HL-60 (cell line): ENCODE measurements at regions not wholly inside any gene's neighbourhood (a gene's known extent, or its start where the extent isn't known, plus 50 kb on each side); places are given as distances from the start of the nearest gene placed in this dataset.

Experiments used
- CTCF ChIP-seq: IDR thresholded peaks from one replicate; pipeline ENCODE4 v1.5.1; 2011; ENCODE audit warnings: low read length, control low read depth, inconsistent platforms; ENCODE audit not compliant: insufficient read depth
- GABPA ChIP-seq: IDR thresholded peaks from 2 replicates; pipeline ENCODE4 v1.6.1; 2012; ENCODE audit warnings: low read depth
- SPI1 ChIP-seq: IDR thresholded peaks from 2 replicates; pipeline ENCODE4 v1.6.1; 2012; ENCODE audit warnings: low read depth, mild to moderate bottlenecking, borderline replicate concordance

- TF ChIP-seq GABPA (no peak), CTCF (no peak), SPI1 (no peak)
These were observed 117.6 kb upstream of the S1PR3 start for GRCh38 chr9:88873635-88874034.
